Stimulated activated CD4-positive, alpha-beta T cell treated with anti-CD3 and anti-CD28 coated beads, Interleukin-4, amount 100 ng/mL, for 4 hours (primary cell): ENCODE measurements at regions not wholly inside any gene's neighbourhood (a gene's known extent, or its start where the extent isn't known, plus 50 kb on each side); places are given as distances from the start of the nearest gene placed in this dataset.
"Not testable (repeated sequence)": the region's sequence is repeated elsewhere in the genome, so short reads cannot be mapped to it uniquely, and the experiment has no call there.

Experiments
- DNase-seq, 2 experiments: peaks; one replicate each; pipeline ENCODE4 v3.0.0-alpha.2; 2020

DNA sequence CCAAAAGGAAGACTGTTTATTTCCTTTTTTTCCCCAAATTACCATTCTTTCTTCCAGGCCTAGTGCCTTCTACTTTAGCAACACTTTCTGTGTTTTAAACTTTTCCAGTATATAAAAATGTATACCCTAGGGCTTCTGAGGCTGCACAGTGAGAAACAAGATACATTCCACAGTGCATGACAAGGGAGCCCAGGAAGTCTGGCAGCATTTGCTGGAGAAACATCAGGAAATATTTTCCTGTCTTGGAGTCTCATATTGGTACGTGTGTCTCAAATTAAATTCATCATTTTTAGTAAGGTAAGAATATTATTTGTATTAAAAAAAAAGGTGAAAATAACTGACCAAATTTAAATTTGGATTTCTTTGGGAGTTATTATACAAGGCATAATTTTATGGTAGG, 662.6 kb downstream of the RFPL4B start:
- no peak for DNase-seq

DNA sequence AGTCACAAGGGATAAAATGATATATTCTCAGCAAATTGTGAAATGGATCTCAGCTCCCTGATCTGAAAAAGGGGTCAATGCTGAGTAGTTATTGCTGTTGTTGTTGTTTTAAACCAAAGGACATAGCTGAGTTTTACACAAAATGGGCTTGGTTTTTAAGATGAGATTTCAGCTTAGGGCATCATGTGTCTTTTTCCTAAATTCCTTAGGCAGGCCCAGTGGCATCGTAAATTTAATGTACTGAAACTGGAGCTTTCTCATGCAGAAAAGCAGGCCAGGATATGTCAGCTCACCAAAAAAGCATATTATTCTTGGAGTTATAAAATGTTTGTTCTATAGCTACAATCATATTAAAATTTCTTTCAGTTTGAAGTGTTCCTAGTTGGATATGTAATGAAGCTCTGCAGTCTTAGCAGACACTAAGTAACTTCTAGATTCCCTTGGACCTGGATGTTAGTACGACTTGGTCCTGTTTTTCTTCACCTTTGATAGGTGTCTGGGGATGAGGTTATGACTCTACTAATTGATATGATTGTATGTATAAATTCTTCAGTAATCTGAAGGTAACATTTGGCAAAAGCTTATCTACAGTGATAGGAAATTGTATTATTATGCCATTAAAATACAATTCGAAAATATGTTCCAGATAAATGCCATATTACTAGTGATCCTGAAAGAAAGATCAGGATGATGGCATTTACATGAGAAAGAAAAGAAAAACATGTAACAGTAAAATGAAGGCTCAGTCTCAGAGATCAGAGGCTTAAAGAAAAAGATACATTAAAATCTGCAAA, 663.3 kb downstream of the RFPL4B start:
- no peak for DNase-seq

DNA sequence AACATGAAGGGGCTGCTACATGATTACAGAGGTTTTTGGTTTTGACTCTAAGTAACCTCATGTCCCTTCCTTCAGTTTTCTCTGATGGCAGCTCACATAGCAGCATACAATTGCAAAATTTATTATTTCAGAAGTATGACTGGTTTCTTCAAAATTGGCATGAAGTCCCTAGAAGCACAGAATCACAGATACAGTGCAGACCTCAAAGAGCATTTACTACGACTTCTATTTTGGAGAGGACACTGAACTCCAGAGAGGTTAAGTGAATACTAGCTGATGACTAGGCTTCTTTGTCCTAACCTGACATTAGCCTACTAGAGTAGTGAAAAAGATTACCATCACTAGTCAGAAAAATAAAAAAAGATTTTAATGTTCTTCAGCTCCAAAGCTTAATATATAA, 664.3 kb downstream of the RFPL4B start:
- DNase-seq: no peak

DNA sequence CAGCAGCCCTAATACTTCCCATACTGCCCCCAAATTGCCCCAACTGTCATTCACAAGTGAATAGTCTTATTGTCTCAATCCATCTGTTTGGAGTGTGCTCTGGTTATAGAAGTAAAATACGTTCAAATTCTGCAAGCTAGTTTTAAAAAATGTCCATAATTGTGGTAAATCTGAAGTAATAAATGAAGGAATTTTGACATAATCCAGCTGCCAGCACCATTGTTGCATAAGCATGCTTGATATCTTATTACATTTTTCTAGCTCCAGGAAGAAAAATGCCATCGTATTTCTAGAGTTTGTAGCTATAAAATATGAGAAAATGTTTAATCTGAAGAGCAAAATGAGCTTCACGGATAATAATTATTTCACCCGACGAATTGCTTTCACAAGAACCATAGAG, 664.7 kb downstream of the RFPL4B start:
- no peak for DNase-seq

- no peak for DNase-seq
Observed at GRCh38 chr6:113015249-113015648, 668.1 kb downstream of the RFPL4B start.

GRCh38 chr6:113017353-113017752, 670.2 kb downstream of the RFPL4B start:
- DNase-seq: no peak

DNA sequence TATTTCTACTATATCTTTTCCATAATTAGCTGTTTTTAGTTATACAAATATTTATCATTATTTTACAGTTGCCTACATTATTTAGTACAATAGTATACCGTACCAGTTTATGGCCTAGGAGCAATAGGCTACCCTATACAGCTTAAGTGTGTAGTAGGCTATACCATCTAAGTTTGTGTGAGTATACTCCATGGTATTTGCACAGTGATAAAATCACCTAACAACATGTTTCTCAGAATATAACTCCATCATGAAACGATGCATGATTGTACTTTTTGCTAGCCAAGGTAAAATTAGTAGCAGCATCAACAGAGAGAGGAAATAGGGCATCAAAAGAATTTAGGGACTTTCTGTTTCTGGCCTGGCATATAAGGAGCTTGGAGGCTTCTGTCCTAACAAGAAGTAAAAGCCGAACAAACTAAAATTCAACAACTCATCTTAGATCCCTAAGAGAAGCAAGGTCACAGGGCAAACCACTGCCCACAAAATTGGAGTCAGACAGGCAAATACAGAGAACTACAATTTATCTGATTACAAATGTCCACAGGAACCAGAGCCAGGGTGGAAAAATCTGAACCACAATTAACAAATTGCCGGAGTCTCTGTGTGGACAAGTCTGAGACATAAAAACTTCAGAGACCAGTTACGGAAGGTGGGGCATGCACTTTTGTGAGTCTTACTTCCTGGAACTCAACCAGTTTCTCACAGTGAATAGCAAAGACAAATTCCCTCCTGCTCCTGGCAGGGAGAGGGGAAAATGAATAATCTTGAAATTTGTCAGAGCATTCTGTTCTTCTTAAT, 671.4 kb downstream of the RFPL4B start:
- DNase-seq: no peak

DNA sequence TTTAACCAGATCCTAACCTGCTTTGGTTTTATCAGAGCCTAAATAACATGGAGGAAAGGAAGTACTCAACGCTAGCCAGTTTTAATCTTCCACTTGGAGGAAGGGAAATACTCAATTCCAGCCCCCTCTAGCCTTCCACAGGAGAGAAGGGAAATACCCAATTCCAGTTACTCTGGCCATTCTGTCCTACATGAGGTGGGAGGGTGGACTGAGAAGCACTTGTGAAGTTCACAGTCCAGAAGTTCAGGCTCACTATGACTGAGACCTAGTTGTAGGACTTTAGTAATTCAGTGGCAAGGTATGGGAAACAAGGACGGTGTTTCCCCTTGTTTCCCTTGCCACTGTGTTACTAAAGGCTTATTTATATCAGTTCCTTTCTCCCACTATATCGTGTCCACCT, 672.0 kb downstream of the RFPL4B start:
- DNase-seq: no peak

GRCh38 chr6:113027780-113028179, 680.6 kb downstream of the RFPL4B start:
- DNase-seq: no peak

DNA sequence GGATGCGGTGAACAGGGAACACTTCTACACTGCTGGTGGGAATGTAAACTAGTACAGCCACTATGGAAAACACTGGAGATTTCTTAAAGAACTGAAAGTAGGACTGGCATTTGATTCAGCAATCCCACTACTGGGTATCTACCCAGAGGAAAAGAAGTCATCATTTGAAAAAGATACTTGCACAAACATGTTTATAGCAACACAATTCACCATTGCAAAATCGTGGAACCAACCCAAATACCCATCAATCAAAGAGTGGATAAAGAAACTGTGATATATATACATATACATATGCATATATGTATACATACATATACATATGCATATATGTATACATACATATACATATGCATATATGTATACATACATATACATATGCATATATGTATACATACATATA, 682.0 kb downstream of the RFPL4B start:
- not testable (repeated sequence) for DNase-seq

- no peak for DNase-seq
Observed at GRCh38 chr6:113031591-113032238, 684.6 kb downstream of the RFPL4B start.

DNA sequence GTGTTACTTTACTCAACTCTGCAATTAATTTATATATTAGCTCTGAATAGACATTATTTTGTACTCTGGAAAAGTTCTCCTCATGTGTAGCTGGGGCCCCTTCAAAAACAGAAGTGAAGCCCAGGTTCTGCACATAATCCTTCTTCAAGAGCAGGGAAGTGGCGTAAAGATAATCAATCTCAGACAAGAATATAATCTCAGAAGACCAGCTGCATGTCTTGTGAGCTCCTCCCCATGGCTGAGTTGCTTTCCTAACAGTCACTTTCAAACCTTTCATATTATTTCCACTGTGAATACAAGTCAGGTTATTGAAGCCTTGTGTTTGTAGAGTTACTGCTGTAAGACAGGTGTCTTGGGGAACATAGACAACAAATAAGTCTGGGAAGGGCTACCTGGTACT, 691.9 kb downstream of the RFPL4B start:
- no peak for DNase-seq

DNA sequence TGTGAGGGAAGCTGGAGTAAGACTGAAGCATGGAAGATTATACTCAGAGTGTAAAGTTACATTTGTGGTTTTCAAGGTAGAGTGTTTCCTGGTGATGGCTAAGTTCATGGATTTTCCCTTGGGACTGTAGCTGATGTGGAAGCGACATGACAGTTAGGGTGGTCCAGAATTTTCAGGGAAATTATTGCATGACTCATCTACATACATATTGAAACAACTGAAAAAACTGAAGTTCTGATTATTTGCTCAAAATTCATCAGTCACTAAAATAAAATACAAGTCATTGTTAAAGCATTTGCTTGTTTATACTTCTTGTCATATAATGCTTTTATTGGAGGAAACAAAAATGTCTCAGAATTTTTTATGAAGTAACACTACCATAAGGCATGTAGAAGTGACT, 700.0 kb downstream of the RFPL4B start:
- DNase-seq: no peak

GRCh38 chr6:113047932-113048331, 700.8 kb downstream of the RFPL4B start:
- DNase-seq: no peak

DNA sequence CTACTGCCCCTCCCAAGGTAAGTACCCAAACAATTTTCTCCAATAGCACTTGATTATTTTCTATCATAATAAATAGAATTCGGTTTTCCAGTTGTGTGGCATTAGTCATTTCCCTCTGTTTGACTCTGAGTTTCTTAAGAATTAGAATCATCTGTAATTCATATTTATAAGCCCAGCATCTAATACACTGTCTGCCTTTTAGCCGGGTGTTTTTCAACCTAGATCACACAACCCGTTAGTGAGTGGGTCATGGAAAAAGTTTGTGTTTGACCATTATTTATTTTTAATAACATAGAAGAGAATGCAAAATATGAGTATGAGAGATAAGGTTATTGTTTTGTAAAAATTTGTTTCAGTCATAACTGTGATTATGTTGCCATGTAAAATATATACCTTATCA, 701.6 kb downstream of the RFPL4B start:
- DNase-seq: no peak

DNA sequence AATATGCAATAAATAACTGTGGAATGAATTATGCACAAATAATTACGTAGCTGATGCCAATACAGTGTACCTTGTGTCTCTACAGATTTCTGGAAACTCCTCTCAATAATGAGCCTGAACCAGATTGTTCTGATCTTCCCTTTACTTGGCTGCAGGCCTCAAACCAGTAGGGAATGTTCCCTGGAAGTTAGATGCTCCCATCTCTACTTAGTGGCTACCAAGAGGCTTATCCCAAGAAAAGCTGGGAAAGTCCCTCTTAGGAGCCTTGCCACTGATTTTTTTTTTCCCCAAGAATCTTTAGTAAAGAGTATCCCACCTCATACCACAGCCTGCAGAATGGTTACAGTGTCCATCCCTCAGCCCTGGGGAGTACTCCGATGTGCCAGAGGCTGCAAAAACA, 702.1 kb downstream of the RFPL4B start:
- no peak for DNase-seq

GRCh38 chr6:113050010-113050858, 703.1 kb downstream of the RFPL4B start:
- no peak for DNase-seq

DNA sequence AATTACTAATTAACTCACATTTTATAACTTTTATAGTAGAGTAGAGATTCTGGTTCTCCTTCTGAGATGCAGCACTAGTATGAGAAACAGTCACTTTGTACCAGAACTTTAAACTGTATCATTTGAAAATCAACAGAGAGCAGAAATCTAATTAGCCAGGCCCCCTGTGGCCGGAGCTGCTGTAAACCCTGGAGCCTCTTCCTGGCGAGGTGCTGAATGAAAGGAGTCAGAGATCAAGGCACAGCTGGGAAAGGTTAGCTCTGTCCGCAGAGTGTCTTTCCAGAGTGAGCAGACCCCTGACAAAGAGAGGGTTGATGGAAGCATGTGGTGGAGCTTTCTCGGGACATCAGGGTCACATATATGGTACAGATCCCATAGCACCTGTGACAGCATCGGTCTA, 703.8 kb downstream of the RFPL4B start:
- no peak for DNase-seq

GRCh38 chr6:113052506-113052905, 705.4 kb downstream of the RFPL4B start:
- DNase-seq: no peak

DNA sequence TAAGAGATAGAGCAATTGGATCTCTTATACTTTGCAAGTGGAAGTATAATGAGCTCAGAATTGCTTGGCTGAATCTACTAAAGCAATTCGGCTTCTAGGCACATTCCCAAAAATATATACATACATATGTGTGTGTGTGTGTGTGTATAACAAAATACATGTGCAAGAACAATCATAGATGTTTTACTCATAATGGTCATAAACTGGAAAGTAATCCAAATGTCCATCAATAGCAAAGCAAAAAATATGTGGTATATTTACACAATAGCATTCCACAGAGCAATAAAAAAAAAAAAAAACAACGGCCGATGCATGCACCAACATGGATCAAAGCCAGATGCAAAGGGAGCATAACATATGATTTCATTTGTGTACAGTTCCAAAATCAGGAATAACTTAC, 707.9 kb downstream of the RFPL4B start:
- DNase-seq: no peak

DNA sequence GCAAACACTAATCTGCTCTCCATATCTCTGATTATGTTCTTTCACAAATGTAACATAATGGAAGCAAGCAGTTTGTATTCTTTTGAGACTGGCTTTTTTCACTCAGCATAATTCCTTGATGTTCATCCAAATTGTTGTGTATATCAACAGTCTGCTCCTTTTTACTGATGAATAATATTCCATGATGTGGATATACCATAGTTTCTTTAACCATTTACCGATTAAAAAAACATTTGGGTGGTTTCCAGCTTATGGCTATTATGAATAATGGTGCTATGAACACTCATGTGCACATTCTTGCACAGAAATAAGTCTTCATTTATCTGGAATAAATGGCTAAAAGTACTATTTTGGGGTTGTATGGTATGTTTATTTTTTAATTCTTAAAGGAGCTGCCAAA, 708.9 kb downstream of the RFPL4B start:
- no peak for DNase-seq

DNA sequence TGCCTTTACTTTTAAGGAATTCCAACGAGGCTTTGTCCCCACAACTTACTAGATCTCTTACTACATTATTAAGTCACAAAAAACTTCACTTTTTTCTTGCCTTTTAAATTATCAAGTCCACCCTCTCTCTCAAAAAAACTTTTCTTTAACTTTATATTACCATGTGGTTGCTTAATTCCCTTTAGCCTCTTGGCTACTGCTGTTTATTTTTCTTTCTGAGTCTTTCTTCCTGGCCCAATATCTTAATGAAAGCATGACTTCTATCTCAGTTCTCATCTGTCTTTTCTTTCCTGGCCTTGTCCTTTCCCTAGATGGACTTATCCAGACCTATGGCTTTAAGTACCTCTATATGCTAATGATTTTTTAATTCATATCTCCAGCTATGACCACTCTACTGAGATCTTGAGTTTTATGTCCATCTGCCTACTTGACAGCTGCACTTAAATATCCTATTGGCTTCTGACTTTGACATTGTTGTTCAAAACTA, 710.5 kb downstream of the RFPL4B start:
- DNase-seq: no peak

DNA sequence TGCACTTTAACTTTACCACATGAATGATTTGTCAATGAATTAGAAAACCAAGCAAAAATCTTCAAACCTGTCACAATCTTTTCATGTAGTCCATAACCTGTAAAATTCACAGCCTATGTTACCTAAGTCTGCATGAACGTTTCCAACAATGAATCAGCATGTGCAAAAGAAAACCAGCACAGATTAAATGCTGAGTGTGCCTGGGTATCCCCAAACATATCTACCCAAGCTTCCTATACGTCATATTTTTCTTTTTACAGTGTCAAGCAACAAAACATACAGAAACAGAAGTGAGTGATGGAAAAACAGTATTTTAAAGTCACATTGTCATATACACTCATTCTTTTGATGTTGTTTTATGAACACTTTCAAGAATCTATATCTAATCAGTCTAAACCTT, 713.5 kb downstream of the RFPL4B start:
- no peak for DNase-seq
